ENCODE measurements at regions not wholly inside any gene's neighbourhood (a gene's known extent, or its start where the extent isn't known, plus 50 kb on each side); places are given as distances from the start of the nearest gene placed in this dataset.

- no peak for DNase-seq (ENCODE audit: low spot score)
- Mint-ChIP-seq H3K9me3 (peaks cover 4% of the 10 kb centered on the region), H3K36me3 (no peaks in the 10 kb centered on the region), H3K27ac (no peak overlapping the region), H3K4me1 (peaks cover 17% of the 10 kb centered on the region), H3K27me3 (ENCODE audit: insufficient read depth, low read depth) (peaks cover 16% of the 10 kb centered on the region), H3K4me3 (no peak overlapping the region)
- no peaks in the 10 kb centered on the region for H4K20me1 ChIP-seq (ENCODE audit: low read depth)
- no peaks in the 10 kb centered on the region for H3K79me2 ChIP-seq (ENCODE audit: low read depth)
- no peaks in the 10 kb centered on the region for H3K36me3 ChIP-seq
- H3K4me2 ChIP-seq = no peak overlapping the region
- no peaks in the 10 kb centered on the region for H3K9me3 ChIP-seq (ENCODE audit: low read depth)
- H3K4me1 ChIP-seq = peaks cover 5% of the 10 kb centered on the region
- no peak overlapping the region for H3K27ac ChIP-seq
- TF ChIP-seq EZH2 (IDR thresholded peaks at IDR 0.05) = no peak
- TF ChIP-seq CTCF (IDR thresholded peaks at IDR 0.05) = no peak
- TF ChIP-seq EZH2phosphoT487 (IDR thresholded peaks at IDR 0.05) = no peak
- no peak overlapping the region for H3K4me3 ChIP-seq
- no peak overlapping the region for H3K9ac ChIP-seq
- peaks cover 27% of the 10 kb centered on the region for H3K27me3 ChIP-seq
- H2AFZ ChIP-seq (replicated peaks) = no peak overlapping the region
- H3F3A ChIP-seq (ENCODE audit: low read depth) = no peaks in the 10 kb centered on the region
These were observed 204.2 kb downstream of the BMP7 start for GRCh38 chr20:57062241-57062640.

GRCh38 chr20:57062696-57063270 lies 203.7 kb downstream of the BMP7 start:
- no peak overlapping the region for H2AFZ ChIP-seq (replicated peaks)
- H3K4me1 Mint-ChIP-seq = peaks cover 14% of the 10 kb centered on the region
- H3K27me3 ChIP-seq = peaks cover 28% of the 10 kb centered on the region
- H3K9ac ChIP-seq = no peak overlapping the region
- no peak overlapping the region for H3K4me3 ChIP-seq
- no peaks in the 10 kb centered on the region for H3K36me3 ChIP-seq
- DNase-seq (ENCODE audit: low spot score) = no peak
- H3K9me3 Mint-ChIP-seq = peaks cover 4% of the 10 kb centered on the region
- H3K4me1 ChIP-seq = peaks cover 3% of the 10 kb centered on the region
- H3K27me3 Mint-ChIP-seq (ENCODE audit: insufficient read depth, low read depth) = peaks cover 20% of the 10 kb centered on the region
- H3K27ac ChIP-seq = no peak overlapping the region
- no peaks in the 10 kb centered on the region for H3F3A ChIP-seq (ENCODE audit: low read depth)
- H3K36me3 Mint-ChIP-seq = no peaks in the 10 kb centered on the region
- H3K4me3 Mint-ChIP-seq = no peak overlapping the region
- H3K27ac Mint-ChIP-seq = no peak overlapping the region
- no peaks in the 10 kb centered on the region for H3K9me3 ChIP-seq (ENCODE audit: low read depth)
- H3K4me2 ChIP-seq = no peak overlapping the region
- TF ChIP-seq EZH2phosphoT487 (IDR thresholded peaks at IDR 0.05) (no peak), EZH2 (IDR thresholded peaks at IDR 0.05) (no peak), CTCF (IDR thresholded peaks at IDR 0.05) (no peak)
- no peaks in the 10 kb centered on the region for H3K79me2 ChIP-seq (ENCODE audit: low read depth)
- no peaks in the 10 kb centered on the region for H4K20me1 ChIP-seq (ENCODE audit: low read depth)

GRCh38 chr20:57064836-57065235 lies 201.6 kb downstream of the BMP7 start:
- H3K27me3 ChIP-seq = peaks cover 34% of the 10 kb centered on the region
- no peak overlapping the region for H3K4me3 ChIP-seq
- H3K27ac Mint-ChIP-seq = no peak overlapping the region
- no peak overlapping the region for H3K9ac ChIP-seq
- peaks cover 3% of the 10 kb centered on the region for H3K4me1 ChIP-seq
- H3K4me2 ChIP-seq = no peak overlapping the region
- TF ChIP-seq CTCF (IDR thresholded peaks at IDR 0.05) (no peak), EZH2phosphoT487 (IDR thresholded peaks at IDR 0.05) (no peak), EZH2 (IDR thresholded peaks at IDR 0.05) (no peak)
- no peaks in the 10 kb centered on the region for H3K36me3 Mint-ChIP-seq
- no peaks in the 10 kb centered on the region for H3K79me2 ChIP-seq (ENCODE audit: low read depth)
- H3K27me3 Mint-ChIP-seq (ENCODE audit: insufficient read depth, low read depth) = peaks cover 23% of the 10 kb centered on the region
- no peaks in the 10 kb centered on the region for H3K36me3 ChIP-seq
- H3K9me3 ChIP-seq (ENCODE audit: low read depth) = no peaks in the 10 kb centered on the region
- no peak overlapping the region for H3K4me3 Mint-ChIP-seq
- peaks cover 4% of the 10 kb centered on the region for H3K9me3 Mint-ChIP-seq
- no peaks in the 10 kb centered on the region for H3F3A ChIP-seq (ENCODE audit: low read depth)
- H3K4me1 Mint-ChIP-seq = peaks cover 16% of the 10 kb centered on the region
- no peak for DNase-seq (ENCODE audit: low spot score)
- no peak overlapping the region for H2AFZ ChIP-seq (replicated peaks)
- no peak overlapping the region for H3K27ac ChIP-seq
- H4K20me1 ChIP-seq (ENCODE audit: low read depth) = no peaks in the 10 kb centered on the region
